Testis (tissue), 2 donors: ENCODE measurements at regions not wholly inside any gene's neighbourhood (a gene's known extent, or its start where the extent isn't known, plus 50 kb on each side); places are given as distances from the start of the nearest gene placed in this dataset.

ENCODE experiments used
- POLR2A ChIP-seq: fragments of 450-650 bp; IDR thresholded peaks from one replicate; pipeline ENCODE4 v1.6.1; 2017; ENCODE audit warnings: antibody characterized with exemption, mild to moderate bottlenecking, moderate library complexity
- TF ChIP-seq, protein P1 (sequence below), 3 experiments: fragments of 450-650 bp in 2 of 3; fragments of 200-600 bp in 1 of 3; sonication (generic) in 1 of 3; IDR thresholded peaks; one replicate each; pipeline ENCODE4 v1.5.1; 2016 to 2019; ENCODE audit warnings: antibody characterized with exemption in 3 of 3, mild to moderate bottlenecking in 2 of 3, moderate library complexity in 1 of 3

DNA sequence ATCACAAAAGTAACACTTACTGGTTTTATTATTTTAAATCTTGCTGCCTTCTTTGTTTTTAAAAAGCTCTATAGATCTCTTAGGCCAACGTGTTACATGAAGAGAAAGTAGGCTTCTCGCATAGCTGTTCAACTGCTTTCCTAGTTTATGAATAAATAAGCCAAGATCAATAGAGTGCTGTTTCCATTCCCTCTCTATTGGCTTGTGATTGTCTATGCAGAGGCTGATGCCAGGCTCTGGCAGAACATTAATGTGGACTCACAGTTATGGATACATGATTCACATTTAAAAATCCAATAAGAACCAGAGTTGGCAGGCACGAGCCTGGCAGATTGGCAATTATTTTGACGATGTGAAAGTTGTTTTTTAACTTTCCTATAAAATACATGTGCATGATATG is 137.5 kb downstream of the GNAT3 start:
- TF ChIP-seq, protein P1, sequence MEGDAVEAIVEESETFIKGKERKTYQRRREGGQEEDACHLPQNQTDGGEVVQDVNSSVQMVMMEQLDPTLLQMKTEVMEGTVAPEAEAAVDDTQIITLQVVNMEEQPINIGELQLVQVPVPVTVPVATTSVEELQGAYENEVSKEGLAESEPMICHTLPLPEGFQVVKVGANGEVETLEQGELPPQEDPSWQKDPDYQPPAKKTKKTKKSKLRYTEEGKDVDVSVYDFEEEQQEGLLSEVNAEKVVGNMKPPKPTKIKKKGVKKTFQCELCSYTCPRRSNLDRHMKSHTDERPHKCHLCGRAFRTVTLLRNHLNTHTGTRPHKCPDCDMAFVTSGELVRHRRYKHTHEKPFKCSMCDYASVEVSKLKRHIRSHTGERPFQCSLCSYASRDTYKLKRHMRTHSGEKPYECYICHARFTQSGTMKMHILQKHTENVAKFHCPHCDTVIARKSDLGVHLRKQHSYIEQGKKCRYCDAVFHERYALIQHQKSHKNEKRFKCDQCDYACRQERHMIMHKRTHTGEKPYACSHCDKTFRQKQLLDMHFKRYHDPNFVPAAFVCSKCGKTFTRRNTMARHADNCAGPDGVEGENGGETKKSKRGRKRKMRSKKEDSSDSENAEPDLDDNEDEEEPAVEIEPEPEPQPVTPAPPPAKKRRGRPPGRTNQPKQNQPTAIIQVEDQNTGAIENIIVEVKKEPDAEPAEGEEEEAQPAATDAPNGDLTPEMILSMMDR (IDR thresholded peaks at IDR 0.05) = no peak
- TF ChIP-seq POLR2A = no peak
